ENCODE measurements at regions not wholly inside any gene's neighbourhood (a gene's known extent, or its start where the extent isn't known, plus 50 kb on each side); places are given as distances from the start of the nearest gene placed in this dataset.

GRCh38 chr2:220347626-220348025 lies 720.2 kb downstream of the SLC4A3 start:
- TF ChIP-seq CTCF (IDR thresholded peaks at IDR 0.05; ENCODE audit: low read depth, low read length, poor library complexity, severe bottlenecking) (no peak), EZH2phosphoT487 (IDR thresholded peaks at IDR 0.05; ENCODE audit: borderline replicate concordance, low read length) (no peak)
